BJ (cell line): ENCODE measurements at regions not wholly inside any gene's neighbourhood (a gene's known extent, or its start where the extent isn't known, plus 50 kb on each side); places are given as distances from the start of the nearest gene placed in this dataset.

ENCODE experiments used
- CTCF ChIA-PET: fragments of 350-600 bp; formaldehyde crosslinking; extraction: SDS; loops from one replicate; lab custom pipeline; 2021; ENCODE audit warnings: antibody characterized with exemption, inconsistent platforms; lab: Yijun Ruan, JAX
- POLR2A ChIA-PET: fragments of 300-600 bp; sonication (Branson Sonifier 250); formaldehyde crosslinking; extraction: SDS; loops from one replicate; lab custom pipeline; 2021; ENCODE audit warnings: antibody characterized with exemption; lab: Charles Lee
- DNase-seq: peaks from one replicate; pipeline ENCODE4 v3.0.0-alpha.2; 2011; ENCODE audit warnings: low read depth
- H3K27me3 ChIP-seq: 2 replicates; pipeline ENCODE4 v1.6.0; 2011; ENCODE audit warnings: low read length; ENCODE audit not compliant: control insufficient read depth, insufficient read depth
- H3K36me3 ChIP-seq: 2 replicates; pipeline ENCODE4 v1.5.1; 2011; ENCODE audit warnings: low read length; ENCODE audit not compliant: control insufficient read depth, insufficient read depth
- H3K4me3 ChIP-seq: 2 replicates; pipeline ENCODE4 v1.5.1; 2011; ENCODE audit warnings: low read depth, mild to moderate bottlenecking, control low read depth, low read length
- TF ChIP-seq, protein P1 (sequence below): IDR thresholded peaks from 2 replicates; pipeline ENCODE4 v1.5.1; 2011; ENCODE audit warnings: low read depth, mild to moderate bottlenecking, control low read depth, inconsistent platforms, low read length, moderate library complexity; ENCODE audit not compliant: insufficient read depth

DNA sequence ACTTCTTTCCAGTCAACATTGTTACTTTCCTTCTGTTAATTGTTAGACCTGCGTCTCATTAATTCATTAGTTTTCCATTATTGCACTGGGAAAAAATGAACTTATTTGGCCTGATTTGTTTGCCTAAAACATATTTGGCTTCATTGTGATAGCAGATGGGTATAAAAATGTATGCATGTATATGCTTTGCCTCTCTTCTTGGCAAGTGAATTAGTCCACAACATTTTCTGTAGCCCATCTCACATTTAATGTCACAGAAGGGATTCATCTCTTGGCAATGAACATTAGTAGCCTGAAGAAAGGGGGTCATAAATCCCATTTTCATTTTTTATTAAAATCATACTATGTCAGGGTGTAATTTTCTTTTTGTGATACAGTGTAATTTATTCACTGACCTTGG is 125.2 kb downstream of the TUSC7 start:
- no peak for DNase-seq
- POLR2A ChIA-PET: no interaction called here
- TF ChIP-seq, protein P1, sequence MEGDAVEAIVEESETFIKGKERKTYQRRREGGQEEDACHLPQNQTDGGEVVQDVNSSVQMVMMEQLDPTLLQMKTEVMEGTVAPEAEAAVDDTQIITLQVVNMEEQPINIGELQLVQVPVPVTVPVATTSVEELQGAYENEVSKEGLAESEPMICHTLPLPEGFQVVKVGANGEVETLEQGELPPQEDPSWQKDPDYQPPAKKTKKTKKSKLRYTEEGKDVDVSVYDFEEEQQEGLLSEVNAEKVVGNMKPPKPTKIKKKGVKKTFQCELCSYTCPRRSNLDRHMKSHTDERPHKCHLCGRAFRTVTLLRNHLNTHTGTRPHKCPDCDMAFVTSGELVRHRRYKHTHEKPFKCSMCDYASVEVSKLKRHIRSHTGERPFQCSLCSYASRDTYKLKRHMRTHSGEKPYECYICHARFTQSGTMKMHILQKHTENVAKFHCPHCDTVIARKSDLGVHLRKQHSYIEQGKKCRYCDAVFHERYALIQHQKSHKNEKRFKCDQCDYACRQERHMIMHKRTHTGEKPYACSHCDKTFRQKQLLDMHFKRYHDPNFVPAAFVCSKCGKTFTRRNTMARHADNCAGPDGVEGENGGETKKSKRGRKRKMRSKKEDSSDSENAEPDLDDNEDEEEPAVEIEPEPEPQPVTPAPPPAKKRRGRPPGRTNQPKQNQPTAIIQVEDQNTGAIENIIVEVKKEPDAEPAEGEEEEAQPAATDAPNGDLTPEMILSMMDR: no peak
- CTCF ChIA-PET: no interaction called here
- Histone ChIP-seq H3K36me3 (no peaks in the 10 kb centered on the region), H3K27me3 (no peaks in the 10 kb centered on the region), H3K4me3 (no peak overlapping the region)

- Histone ChIP-seq H3K36me3 (no peaks in the 10 kb centered on the region), H3K4me3 (no peak overlapping the region), H3K27me3 (no peaks in the 10 kb centered on the region)
- TF ChIP-seq, protein P1: no peak
- no peak for DNase-seq
- POLR2A ChIA-PET: no interaction called here
- CTCF ChIA-PET: interaction anchor here (1.0 kb wide), 1 partner anchor 8 kb away, joined by 3 read pairs; no protein-coding TSS in a partner anchor
Observed at GRCh38 chr3:116835658-116836057, 126.1 kb downstream of the TUSC7 start.

- POLR2A ChIA-PET: no interaction called here
- no peak overlapping the region for H3K4me3 ChIP-seq
- no peaks in the 10 kb centered on the region for H3K36me3 ChIP-seq
- TF ChIP-seq, protein P1: no peak
- CTCF ChIA-PET: interaction anchor here (1.0 kb wide), 1 partner anchor 8 kb away, joined by 3 read pairs; no protein-coding TSS in a partner anchor
- H3K27me3 ChIP-seq: no peaks in the 10 kb centered on the region
- DNase-seq: no peak
Observed at GRCh38 chr3:116836286-116836685, 126.7 kb downstream of the TUSC7 start.

- H3K36me3 ChIP-seq: no peaks in the 10 kb centered on the region
- CTCF ChIA-PET: interaction anchor here (1.4 kb wide), 1 partner anchor 10 kb away, joined by 6 read pairs; no protein-coding TSS in a partner anchor
- TF ChIP-seq, protein P1: no peak
- POLR2A ChIA-PET: no interaction called here
- H3K27me3 ChIP-seq: no peaks in the 10 kb centered on the region
- H3K4me3 ChIP-seq: no peak overlapping the region
- DNase-seq: no peak
Observed at GRCh38 chr3:116837483-116837882, 127.9 kb downstream of the TUSC7 start.

- H3K27me3 ChIP-seq: no peaks in the 10 kb centered on the region
- TF ChIP-seq, protein P1: no peak
- no peak for DNase-seq
- CTCF ChIA-PET: no interaction called here
- no peaks in the 10 kb centered on the region for H3K36me3 ChIP-seq
- POLR2A ChIA-PET: no interaction called here
- no peak overlapping the region for H3K4me3 ChIP-seq
Observed at GRCh38 chr3:116841003-116841735, 131.6 kb downstream of the TUSC7 start.
